ENCODE measurements at regions not wholly inside any gene's neighbourhood (a gene's known extent, or its start where the extent isn't known, plus 50 kb on each side); places are given as distances from the start of the nearest gene placed in this dataset.
"Not testable (repeated sequence)": the region's sequence is repeated elsewhere in the genome, so short reads cannot be mapped to it uniquely, and the experiment has no call there.

DNA sequence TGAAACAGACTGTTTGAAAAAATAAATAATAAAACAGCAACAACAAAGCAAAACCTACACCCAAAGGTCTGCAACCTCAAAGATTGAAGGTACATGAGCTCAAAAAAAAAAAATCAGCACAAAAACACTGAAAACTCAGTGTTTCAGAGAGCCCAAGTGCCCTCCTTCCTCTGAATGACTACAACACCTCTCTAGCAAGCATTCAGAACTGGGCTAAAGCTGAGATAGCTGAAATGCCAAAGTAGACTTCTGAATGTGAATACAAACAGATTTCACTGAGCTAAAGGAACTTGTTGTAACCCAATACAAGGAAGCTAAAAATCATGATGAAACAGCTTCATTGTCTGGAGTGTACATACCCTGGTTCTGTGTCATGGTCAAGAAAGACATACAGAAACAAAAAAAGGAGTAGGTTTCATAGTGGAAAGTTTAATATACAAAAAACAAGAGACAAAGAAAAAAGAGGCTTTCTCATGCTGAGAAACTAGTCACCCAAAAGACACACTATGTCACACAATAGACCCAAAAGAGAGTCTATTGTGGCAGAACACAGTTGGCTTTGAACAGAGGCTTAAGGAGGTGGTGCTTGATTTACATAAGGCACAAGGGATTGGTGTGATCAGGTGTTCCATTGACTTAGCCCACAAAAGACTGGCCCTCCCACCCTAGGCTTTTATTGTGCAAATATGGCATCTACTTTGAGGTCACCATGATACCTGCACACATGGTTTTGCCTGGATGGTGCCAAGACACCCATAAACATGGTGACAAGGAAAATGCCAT lies 316.6 kb downstream of the KDM5D start:
- intact Hi-C loops (cut with DNase I): no loop called here
- no peaks in the 10 kb centered on the region for H3K9me3 ChIP-seq (ENCODE audit: control insufficient read depth, low read length)
- no peak for DNase-seq
- ATAC-seq: no peak
- H3K4me3 ChIP-seq (ENCODE audit: low read length): no peak overlapping the region
- no peak overlapping the region for H3K27ac ChIP-seq (ENCODE audit: low read length)
- H3K27me3 ChIP-seq (ENCODE audit: control insufficient read depth, insufficient read depth): no peaks in the 10 kb centered on the region
- H3K4me1 ChIP-seq (ENCODE audit: control insufficient read depth, insufficient read depth, low read length): no peaks in the 10 kb centered on the region

- intact Hi-C loops (cut with DNase I); DNase-seq; H3K4me1 ChIP-seq (ENCODE audit: control insufficient read depth, insufficient read depth, low read length); H3K27me3 ChIP-seq (ENCODE audit: control insufficient read depth, insufficient read depth); H3K4me3 ChIP-seq (ENCODE audit: low read length); H3K9me3 ChIP-seq (ENCODE audit: control insufficient read depth, low read length); H3K27ac ChIP-seq (ENCODE audit: low read length); ATAC-seq: not testable (repeated sequence)
- WGBS: 51% methylated on average over 5 of the region's 5 CpGs
Measured at GRCh38 chrY:19427191-19427590, 317.3 kb downstream of the KDM5D start.

DNA sequence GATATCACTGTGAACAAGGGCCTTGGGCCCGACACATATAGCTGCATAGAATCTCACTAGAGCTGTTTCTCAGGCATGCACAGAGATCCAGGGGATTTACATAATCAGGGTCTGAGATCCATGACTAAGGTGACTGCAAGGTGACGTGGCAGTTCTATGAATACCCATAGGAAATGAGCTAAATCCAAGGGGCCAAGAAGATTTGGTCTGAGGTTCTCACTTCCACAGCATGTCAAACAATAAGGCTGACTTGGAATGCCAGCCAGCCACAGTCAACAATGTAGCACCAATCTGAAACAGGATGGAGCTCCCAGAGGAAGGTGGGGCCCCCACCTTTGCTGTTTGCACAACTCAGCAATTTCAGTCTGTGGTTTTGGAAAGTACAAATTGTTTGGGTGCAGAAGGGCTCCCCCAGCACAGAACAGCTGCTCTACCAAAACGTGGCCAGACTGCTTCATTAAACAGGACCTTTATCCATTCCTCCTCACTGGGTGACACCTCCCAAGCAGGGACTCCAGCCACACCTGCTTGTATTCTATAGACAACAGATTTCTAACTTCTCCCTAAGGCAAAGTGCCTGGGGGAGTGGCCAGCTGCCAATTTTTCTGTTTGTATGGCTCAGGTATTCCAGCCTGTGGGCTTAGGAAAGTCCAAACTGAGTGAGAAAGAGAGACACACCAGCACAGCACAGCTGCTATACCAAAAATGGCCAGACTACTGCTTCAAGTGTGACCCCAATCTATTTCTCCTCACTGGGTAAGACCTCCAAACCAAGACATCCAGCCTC lies 333.4 kb downstream of the KDM5D start:
- 54% methylated on average over 3 of the region's 3 CpGs for WGBS
- intact Hi-C loops (cut with DNase I): no loop called here
- no peak overlapping the region for H3K4me3 ChIP-seq (ENCODE audit: low read length)
- ATAC-seq (no peak), DNase-seq (no peak)
- no peak overlapping the region for H3K27ac ChIP-seq (ENCODE audit: low read length)
- no peaks in the 10 kb centered on the region for H3K4me1 ChIP-seq (ENCODE audit: control insufficient read depth, insufficient read depth, low read length)
- H3K9me3 ChIP-seq (ENCODE audit: control insufficient read depth, low read length): no peaks in the 10 kb centered on the region
- H3K27me3 ChIP-seq (ENCODE audit: control insufficient read depth, insufficient read depth): no peaks in the 10 kb centered on the region

- no peak overlapping the region for H3K27ac ChIP-seq (ENCODE audit: low read length)
- no peaks in the 10 kb centered on the region for H3K27me3 ChIP-seq (ENCODE audit: control insufficient read depth, insufficient read depth)
- no peaks in the 10 kb centered on the region for H3K9me3 ChIP-seq (ENCODE audit: control insufficient read depth, low read length)
- H3K4me1 ChIP-seq (ENCODE audit: control insufficient read depth, insufficient read depth, low read length): no peaks in the 10 kb centered on the region
- intact Hi-C loops (cut with DNase I): no loop called here
- no peak for ATAC-seq
- DNase-seq: no peak
- H3K4me3 ChIP-seq (ENCODE audit: low read length): no peak overlapping the region
Measured at GRCh38 chrY:19406246-19406645, 338.3 kb downstream of the KDM5D start.

DNA sequence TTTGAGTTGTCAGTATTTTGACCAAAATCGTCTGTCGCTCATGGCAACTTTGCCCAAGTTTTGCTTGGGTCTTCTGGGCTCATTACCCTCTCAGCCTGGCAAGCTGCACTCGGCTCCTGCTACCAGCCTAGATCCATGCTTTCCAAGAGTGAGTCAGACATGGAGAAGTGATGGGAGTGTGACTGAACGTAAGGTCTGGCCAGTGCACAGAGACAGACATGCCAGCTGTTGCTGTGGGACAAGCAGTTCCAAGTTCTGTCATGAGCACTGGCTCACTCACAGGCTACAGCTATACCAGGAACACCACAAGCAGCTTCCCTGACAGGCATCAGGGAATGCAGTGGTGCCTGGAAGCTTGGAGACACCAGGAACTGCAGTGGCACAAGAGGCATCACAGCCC lies 338.9 kb downstream of the KDM5D start:
- Histone ChIP-seq H3K9me3 (ENCODE audit: control insufficient read depth, low read length) (no peaks in the 10 kb centered on the region), H3K27me3 (ENCODE audit: control insufficient read depth, insufficient read depth) (no peaks in the 10 kb centered on the region), H3K27ac (ENCODE audit: low read length) (no peak overlapping the region), H3K4me1 (ENCODE audit: control insufficient read depth, insufficient read depth, low read length) (no peaks in the 10 kb centered on the region), H3K4me3 (ENCODE audit: low read length) (no peak overlapping the region)
- ATAC-seq (no peak), DNase-seq (no peak)
- intact Hi-C loops (cut with DNase I): no loop called here
- WGBS: 70% methylated on average over 4 of the region's 4 CpGs

GRCh38 chrY:19392876-19393275 lies 351.6 kb downstream of the KDM5D start:
- Histone ChIP-seq H3K27ac (ENCODE audit: low read length) (no peak overlapping the region), H3K4me3 (ENCODE audit: low read length) (no peak overlapping the region), H3K9me3 (ENCODE audit: control insufficient read depth, low read length) (no peaks in the 10 kb centered on the region), H3K27me3 (ENCODE audit: control insufficient read depth, insufficient read depth) (no peaks in the 10 kb centered on the region), H3K4me1 (ENCODE audit: control insufficient read depth, insufficient read depth, low read length) (no peaks in the 10 kb centered on the region)
- no peak for ATAC-seq
- DNase-seq: no peak
- intact Hi-C loops (cut with DNase I): no loop called here

DNA sequence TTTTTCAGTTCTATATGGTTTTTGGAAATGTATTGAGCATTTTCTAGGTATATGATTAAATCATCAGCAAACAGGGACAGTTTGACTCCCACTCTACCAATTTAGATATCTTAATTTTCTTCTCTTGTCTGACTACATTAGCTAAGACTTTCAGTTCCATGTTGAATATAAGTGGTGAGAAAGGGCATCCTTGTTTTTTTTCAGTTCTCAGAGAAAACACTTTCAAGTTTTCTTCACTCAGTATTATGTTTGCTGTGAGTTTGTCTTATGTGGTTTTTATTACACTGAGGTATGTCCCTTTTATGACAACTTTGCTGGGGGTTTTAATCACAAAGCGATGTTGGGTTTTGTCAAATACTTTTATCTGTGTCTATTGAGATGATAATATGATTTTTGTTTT lies 352.6 kb downstream of the KDM5D start:
- DNase-seq (no peak), ATAC-seq (no peak)
- H3K27me3 ChIP-seq (ENCODE audit: control insufficient read depth, insufficient read depth): no peaks in the 10 kb centered on the region
- no peak overlapping the region for H3K4me3 ChIP-seq (ENCODE audit: low read length)
- no peak overlapping the region for H3K27ac ChIP-seq (ENCODE audit: low read length)
- H3K4me1 ChIP-seq (ENCODE audit: control insufficient read depth, insufficient read depth, low read length): no peaks in the 10 kb centered on the region
- H3K9me3 ChIP-seq (ENCODE audit: control insufficient read depth, low read length): no peaks in the 10 kb centered on the region
- WGBS: 82% methylated on average over 1 of the region's 1 CpG
- intact Hi-C loops (cut with DNase I): no loop called here

GRCh38 chrY:19365321-19365720 lies 379.2 kb downstream of the KDM5D start:
- intact Hi-C loops (cut with DNase I): no loop called here
- Histone ChIP-seq H3K4me1 (ENCODE audit: control insufficient read depth, insufficient read depth, low read length) (no peaks in the 10 kb centered on the region), H3K27me3 (ENCODE audit: control insufficient read depth, insufficient read depth) (no peaks in the 10 kb centered on the region), H3K9me3 (ENCODE audit: control insufficient read depth, low read length) (no peaks in the 10 kb centered on the region), H3K27ac (ENCODE audit: low read length) (no peak overlapping the region), H3K4me3 (ENCODE audit: low read length) (no peak overlapping the region)
- 58% methylated on average over 2 of the region's 2 CpGs for WGBS
- ATAC-seq (no peak), DNase-seq (no peak)

GRCh38 chrY:19357249-19357648 lies 387.3 kb downstream of the KDM5D start:
- 72% methylated on average over 1 of the region's 1 CpG for WGBS
- ATAC-seq (no peak), DNase-seq (no peak)
- intact Hi-C loops (cut with DNase I): no loop called here
- no peaks in the 10 kb centered on the region for H3K4me1 ChIP-seq (ENCODE audit: control insufficient read depth, insufficient read depth, low read length)
- H3K4me3 ChIP-seq (ENCODE audit: low read length): no peak overlapping the region
- no peaks in the 10 kb centered on the region for H3K9me3 ChIP-seq (ENCODE audit: control insufficient read depth, low read length)
- H3K27ac ChIP-seq (ENCODE audit: low read length): no peak overlapping the region
- H3K27me3 ChIP-seq (ENCODE audit: control insufficient read depth, insufficient read depth): no peaks in the 10 kb centered on the region

DNA sequence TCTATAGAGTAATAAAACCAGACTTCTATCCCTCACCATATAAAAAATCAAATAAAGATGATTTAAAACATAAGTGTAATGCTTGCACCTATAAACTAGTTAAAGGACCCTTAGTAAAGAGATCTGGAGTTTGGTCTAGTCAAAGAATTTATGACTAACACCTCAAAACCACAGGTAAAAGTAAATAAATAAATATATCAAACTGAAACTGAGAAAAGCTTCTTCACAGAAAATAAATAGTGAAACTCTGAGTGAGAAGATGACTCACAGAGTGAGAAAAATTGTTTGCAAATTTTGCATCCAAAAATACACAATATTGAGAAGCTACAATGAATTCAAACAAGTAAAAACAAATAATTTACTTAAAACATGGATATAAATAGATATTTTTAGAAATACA lies 387.8 kb downstream of the KDM5D start:
- ATAC-seq: no peak
- intact Hi-C loops (cut with DNase I): no loop called here

DNA sequence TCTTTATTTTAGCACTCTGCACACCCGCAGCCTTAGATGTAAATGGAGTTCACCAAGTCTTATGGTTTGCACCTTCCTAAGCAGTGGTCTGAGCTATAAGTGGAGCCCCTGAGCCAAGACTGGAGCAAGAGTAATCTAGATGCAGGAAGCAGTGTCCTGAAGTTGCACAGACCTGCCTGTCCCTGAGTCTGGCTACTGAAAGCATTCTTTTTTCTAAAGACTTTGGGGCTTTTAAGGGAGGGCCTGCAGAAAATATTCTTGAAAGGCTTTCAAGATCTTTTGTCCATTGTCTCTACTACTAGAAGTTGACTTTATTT lies 389.7 kb downstream of the KDM5D start:
- ATAC-seq (no peak), DNase-seq (no peak)
- Histone ChIP-seq H3K4me1 (ENCODE audit: control insufficient read depth, insufficient read depth, low read length) (no peaks in the 10 kb centered on the region), H3K4me3 (ENCODE audit: low read length) (no peak overlapping the region), H3K27me3 (ENCODE audit: control insufficient read depth, insufficient read depth) (no peaks in the 10 kb centered on the region), H3K27ac (ENCODE audit: low read length) (no peak overlapping the region), H3K9me3 (ENCODE audit: control insufficient read depth, low read length) (no peaks in the 10 kb centered on the region)
- 89% methylated on average over 1 of the region's 1 CpG for WGBS
- intact Hi-C loops (cut with DNase I): no loop called here

More for the DNA sequence above, 387.8 kb downstream of the KDM5D start:
- H3K27ac ChIP-seq (ENCODE audit: low read length): no peak overlapping the region
- DNase-seq: no peak
- H3K9me3 ChIP-seq (ENCODE audit: control insufficient read depth, low read length): no peaks in the 10 kb centered on the region
- no peak overlapping the region for H3K4me3 ChIP-seq (ENCODE audit: low read length)
- no peaks in the 10 kb centered on the region for H3K4me1 ChIP-seq (ENCODE audit: control insufficient read depth, insufficient read depth, low read length)
- no peaks in the 10 kb centered on the region for H3K27me3 ChIP-seq (ENCODE audit: control insufficient read depth, insufficient read depth)

All from right cardiac atrium (tissue), 5 donors.